ENCODE measurements at regions not wholly inside any gene's neighbourhood (a gene's known extent, or its start where the extent isn't known, plus 50 kb on each side); places are given as distances from the start of the nearest gene placed in this dataset.

- intact Hi-C loops (cut with DNase I): no loop called here
- H3K36me3 ChIP-seq: no peaks in the 10 kb centered on the region
- TF ChIP-seq, protein P1, sequence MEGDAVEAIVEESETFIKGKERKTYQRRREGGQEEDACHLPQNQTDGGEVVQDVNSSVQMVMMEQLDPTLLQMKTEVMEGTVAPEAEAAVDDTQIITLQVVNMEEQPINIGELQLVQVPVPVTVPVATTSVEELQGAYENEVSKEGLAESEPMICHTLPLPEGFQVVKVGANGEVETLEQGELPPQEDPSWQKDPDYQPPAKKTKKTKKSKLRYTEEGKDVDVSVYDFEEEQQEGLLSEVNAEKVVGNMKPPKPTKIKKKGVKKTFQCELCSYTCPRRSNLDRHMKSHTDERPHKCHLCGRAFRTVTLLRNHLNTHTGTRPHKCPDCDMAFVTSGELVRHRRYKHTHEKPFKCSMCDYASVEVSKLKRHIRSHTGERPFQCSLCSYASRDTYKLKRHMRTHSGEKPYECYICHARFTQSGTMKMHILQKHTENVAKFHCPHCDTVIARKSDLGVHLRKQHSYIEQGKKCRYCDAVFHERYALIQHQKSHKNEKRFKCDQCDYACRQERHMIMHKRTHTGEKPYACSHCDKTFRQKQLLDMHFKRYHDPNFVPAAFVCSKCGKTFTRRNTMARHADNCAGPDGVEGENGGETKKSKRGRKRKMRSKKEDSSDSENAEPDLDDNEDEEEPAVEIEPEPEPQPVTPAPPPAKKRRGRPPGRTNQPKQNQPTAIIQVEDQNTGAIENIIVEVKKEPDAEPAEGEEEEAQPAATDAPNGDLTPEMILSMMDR (IDR thresholded peaks at IDR 0.05): no peak
- no peaks in the 10 kb centered on the region for H3K27me3 ChIP-seq
- no peak overlapping the region for H3K27ac ChIP-seq
- DNase-seq (peak in 3 of 4 donors; percentile 36 to 55 (median 45)), ATAC-seq (peak; percentile 50)
- no peaks in the 10 kb centered on the region for H3K9me3 ChIP-seq
- no peak overlapping the region for H3K4me3 ChIP-seq
- H3K4me1 ChIP-seq: peaks cover 0 to 7% of the 10 kb centered on the region in 2 donors
These were observed 75.0 kb downstream of the HMHB1 start for GRCh38 chr5:143886651-143887638.

GRCh38 chr5:143887903-143888665 is 76.1 kb downstream of the HMHB1 start:
- intact Hi-C loops (cut with DNase I): no loop called here
- H3K4me3 ChIP-seq: no peak overlapping the region
- H3K9me3 ChIP-seq: no peaks in the 10 kb centered on the region
- no peaks in the 10 kb centered on the region for H3K27me3 ChIP-seq
- no peaks in the 10 kb centered on the region for H3K36me3 ChIP-seq
- ATAC-seq: peak; percentile 71
- no peak overlapping the region for H3K27ac ChIP-seq
- no peak for DNase-seq
- peaks cover 0 to 7% of the 10 kb centered on the region in 2 donors for H3K4me1 ChIP-seq
- TF ChIP-seq, protein P1 (IDR thresholded peaks at IDR 0.05): no peak

GRCh38 chr5:143888912-143889311 is 77.0 kb downstream of the HMHB1 start:
- no peaks in the 10 kb centered on the region for H3K36me3 ChIP-seq
- ATAC-seq: no peak
- intact Hi-C loops (cut with DNase I): no loop called here

DNA sequence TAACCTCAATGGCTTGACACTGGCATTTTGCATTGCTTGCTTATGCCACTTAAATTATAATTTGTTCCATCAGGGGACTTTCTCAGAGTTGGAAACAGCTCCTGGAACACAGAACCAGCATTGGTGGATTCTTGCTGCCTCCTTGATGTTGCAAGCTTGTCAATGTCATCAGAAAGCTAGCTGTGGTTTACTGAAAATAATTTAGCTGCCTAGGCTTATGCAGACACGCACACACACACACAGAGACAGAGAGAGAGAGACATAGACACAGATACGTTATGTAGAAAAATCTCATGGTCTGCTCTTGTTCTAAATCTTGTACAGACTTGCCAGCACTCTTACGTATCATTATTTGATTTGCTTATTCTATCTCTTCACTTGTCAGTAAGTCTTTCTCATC is 78.0 kb downstream of the HMHB1 start:
- H3K9me3 ChIP-seq: no peaks in the 10 kb centered on the region
- no peak overlapping the region for H3K27ac ChIP-seq
- H3K4me3 ChIP-seq: no peak overlapping the region
- H3K27me3 ChIP-seq: no peaks in the 10 kb centered on the region
- TF ChIP-seq, protein P1 (IDR thresholded peaks at IDR 0.05): no peak
- peaks cover 0 to 7% of the 10 kb centered on the region in 2 donors for H3K4me1 ChIP-seq
- intact Hi-C loops (cut with DNase I): no loop called here
- no peak for DNase-seq
- no peak for ATAC-seq
- no peaks in the 10 kb centered on the region for H3K36me3 ChIP-seq

More at GRCh38 chr5:143888912-143889311, 77.0 kb downstream of the HMHB1 start:
- Histone ChIP-seq H3K27ac (no peak overlapping the region), H3K4me1 (peaks cover 0 to 7% of the 10 kb centered on the region in 2 donors), H3K27me3 (no peaks in the 10 kb centered on the region), H3K4me3 (no peak overlapping the region), H3K9me3 (no peaks in the 10 kb centered on the region)
- TF ChIP-seq, protein P1 (IDR thresholded peaks at IDR 0.05): no peak
- DNase-seq: no peak

DNA sequence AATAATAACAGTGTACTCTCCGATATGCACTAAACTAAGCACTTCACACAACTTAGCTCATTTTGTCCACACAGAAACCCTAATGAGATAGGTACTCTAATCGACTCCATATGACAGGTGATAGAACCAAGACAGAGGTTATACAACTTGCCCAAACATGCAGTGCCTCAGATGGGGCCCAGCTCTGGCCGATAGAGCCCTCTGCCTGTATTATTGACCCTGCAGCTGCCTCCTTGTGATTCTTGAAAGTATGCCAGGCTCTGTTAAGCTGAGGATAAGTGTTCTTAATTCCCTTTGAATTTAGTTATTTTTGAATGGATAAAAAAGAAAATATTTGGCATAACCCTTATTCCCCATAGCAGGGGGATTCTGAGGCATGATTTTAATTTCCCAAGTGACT is 78.5 kb downstream of the HMHB1 start:
- DNase-seq: no peak
- Histone ChIP-seq H3K36me3 (no peaks in the 10 kb centered on the region), H3K4me3 (no peak overlapping the region), H3K9me3 (no peaks in the 10 kb centered on the region), H3K27me3 (no peaks in the 10 kb centered on the region), H3K27ac (no peak overlapping the region), H3K4me1 (peaks cover 0 to 7% of the 10 kb centered on the region in 2 donors)
- TF ChIP-seq, protein P1 (IDR thresholded peaks at IDR 0.05): no peak
- no peak for ATAC-seq
- intact Hi-C loops (cut with DNase I): no loop called here

All from left lung (tissue), 4 donors.